SJCRH30 (cell line): ENCODE measurements at regions not wholly inside any gene's neighbourhood (a gene's known extent, or its start where the extent isn't known, plus 50 kb on each side); places are given as distances from the start of the nearest gene placed in this dataset.
"Not testable (repeated sequence)": the region's sequence is repeated elsewhere in the genome, so short reads cannot be mapped to it uniquely, and the experiment has no call there.

Source experiments
- DNase-seq, 2 experiments: peaks; one replicate each; pipeline ENCODE4 v3.0.0-alpha.2; 2015 to 2020
- H3K27ac ChIP-seq: fragments of 250-450 bp; sonication (Bioruptor Pico); 2 replicates; pipeline ENCODE4 v1.5.1; 2020; ENCODE audit warnings: mild to moderate bottlenecking, moderate library complexity
- H3K27me3 ChIP-seq: fragments of 250-450 bp; sonication (Bioruptor Pico); 2 replicates; pipeline ENCODE4 v1.5.1; 2020; ENCODE audit warnings: mild to moderate bottlenecking, moderate library complexity
- H3K36me3 ChIP-seq: fragments of 250-450 bp; sonication (Bioruptor Pico); 2 replicates; pipeline ENCODE4 v1.5.1; 2020; ENCODE audit warnings: mild to moderate bottlenecking, moderate library complexity
- H3K4me1 ChIP-seq: fragments of 250-450 bp; sonication (Bioruptor Pico); 2 replicates; pipeline ENCODE4 v1.5.1; 2020; ENCODE audit warnings: mild to moderate bottlenecking, moderate library complexity
- H3K4me3 ChIP-seq: fragments of 250-450 bp; sonication (Bioruptor Pico); 2 replicates; pipeline ENCODE4 v1.5.1; 2020; ENCODE audit warnings: mild to moderate bottlenecking, moderate library complexity
- H3K9me3 ChIP-seq: fragments of 250-450 bp; sonication (Bioruptor Pico); replicated peaks from 2 replicates; pipeline ENCODE4 v1.5.1; 2020; ENCODE audit warnings: mild to moderate bottlenecking, moderate library complexity

DNA sequence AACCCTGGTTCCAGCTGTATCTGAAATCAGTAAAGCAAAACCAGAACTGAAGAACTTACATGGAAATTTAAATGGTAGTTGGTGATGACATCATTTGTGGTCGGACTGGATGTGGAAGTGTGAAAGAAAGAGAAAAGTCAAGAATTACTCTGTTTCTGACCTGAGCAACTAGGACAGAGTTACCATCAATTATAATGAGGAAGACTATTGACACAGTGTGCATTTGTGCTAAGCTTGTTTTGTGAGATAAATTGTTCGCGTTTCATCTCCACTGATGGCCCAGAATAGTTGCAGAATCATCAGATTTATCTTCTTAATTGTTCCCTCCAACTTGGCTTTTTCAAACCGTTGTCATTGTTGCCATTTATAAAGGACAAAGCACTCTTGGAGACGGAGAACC is 410.6 kb upstream of the DEPDC1 start:
- H3K4me1 ChIP-seq = no peaks in the 10 kb centered on the region
- no peaks in the 10 kb centered on the region for H3K27me3 ChIP-seq
- no peak for DNase-seq
- H3K4me3 ChIP-seq = no peak overlapping the region
- no peaks in the 10 kb centered on the region for H3K9me3 ChIP-seq
- no peak overlapping the region for H3K27ac ChIP-seq
- no peaks in the 10 kb centered on the region for H3K36me3 ChIP-seq

DNA sequence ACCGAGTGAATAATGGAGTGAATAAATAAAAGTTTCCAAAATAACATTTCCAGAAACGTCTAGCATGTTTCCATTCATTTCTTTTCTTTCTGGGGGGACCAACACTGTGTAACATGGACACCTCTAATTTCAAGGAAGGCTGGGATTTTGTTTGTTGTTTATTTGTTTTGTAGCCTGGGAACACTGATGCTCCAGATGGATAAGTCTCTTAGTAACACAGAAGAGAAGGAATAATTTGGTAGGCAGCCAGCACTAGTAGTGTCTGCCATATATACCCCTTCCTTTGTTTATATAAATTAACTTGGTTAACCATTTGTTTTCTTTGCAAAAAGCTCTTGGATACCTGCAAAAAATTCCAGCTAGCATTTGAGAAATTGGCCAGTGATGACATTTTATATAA is 411.4 kb upstream of the DEPDC1 start:
- no peaks in the 10 kb centered on the region for H3K9me3 ChIP-seq
- H3K4me3 ChIP-seq = no peak overlapping the region
- no peak overlapping the region for H3K27ac ChIP-seq
- DNase-seq = no peak
- no peaks in the 10 kb centered on the region for H3K27me3 ChIP-seq
- H3K36me3 ChIP-seq = no peaks in the 10 kb centered on the region
- H3K4me1 ChIP-seq = no peaks in the 10 kb centered on the region

GRCh38 chr1:68916221-68916902 is 419.5 kb upstream of the DEPDC1 start:
- no peak overlapping the region for H3K4me3 ChIP-seq
- H3K9me3 ChIP-seq = no peaks in the 10 kb centered on the region
- H3K27ac ChIP-seq = no peak overlapping the region
- H3K36me3 ChIP-seq = no peaks in the 10 kb centered on the region
- H3K27me3 ChIP-seq = no peaks in the 10 kb centered on the region
- H3K4me1 ChIP-seq = no peaks in the 10 kb centered on the region
- DNase-seq = no peak

DNA sequence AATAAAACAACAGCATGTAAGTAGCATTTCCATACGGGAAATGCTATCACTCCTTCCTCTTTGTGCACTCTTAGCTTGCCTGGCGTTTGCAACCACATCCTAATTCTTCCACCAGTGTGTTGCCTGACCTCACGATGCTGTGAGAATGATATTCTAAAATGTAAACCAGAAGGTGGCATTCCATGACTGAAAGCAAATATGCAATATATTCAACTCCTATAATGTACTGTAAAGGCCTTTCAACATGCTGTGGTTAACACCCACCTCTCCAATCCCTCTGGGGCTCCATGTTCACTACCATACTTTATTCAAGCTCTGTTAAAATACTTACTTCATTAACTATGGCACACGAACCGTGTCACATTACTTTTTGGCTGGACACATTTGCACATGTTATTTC is 420.6 kb upstream of the DEPDC1 start:
- Histone ChIP-seq H3K4me1 (no peaks in the 10 kb centered on the region), H3K27ac (no peak overlapping the region), H3K4me3 (no peak overlapping the region), H3K36me3 (no peaks in the 10 kb centered on the region), H3K9me3 (no peaks in the 10 kb centered on the region), H3K27me3 (no peaks in the 10 kb centered on the region)
- no peak for DNase-seq

GRCh38 chr1:68918563-68918962 is 421.7 kb upstream of the DEPDC1 start:
- no peaks in the 10 kb centered on the region for H3K4me1 ChIP-seq
- H3K9me3 ChIP-seq = no peaks in the 10 kb centered on the region

DNA sequence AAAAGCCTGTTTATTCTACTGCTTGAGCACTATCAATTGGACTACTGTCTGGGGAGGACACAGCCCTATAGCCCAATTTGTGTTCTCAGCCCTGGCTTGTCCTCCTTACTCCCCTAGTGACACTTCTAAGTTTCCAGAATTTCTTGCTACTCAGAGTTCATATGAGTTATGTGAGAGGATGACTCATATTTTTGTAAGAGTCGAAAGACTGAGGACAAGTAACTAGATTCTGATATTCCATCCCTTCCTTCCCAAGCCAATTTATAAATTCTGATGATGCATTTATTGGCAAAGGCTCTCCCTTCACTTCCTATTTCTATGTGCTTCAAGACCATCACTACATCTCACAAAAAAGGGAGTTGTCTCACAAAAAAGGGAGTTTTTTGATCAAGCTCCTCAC is 422.2 kb upstream of the DEPDC1 start:
- Histone ChIP-seq H3K4me1 (no peaks in the 10 kb centered on the region), H3K27me3 (no peaks in the 10 kb centered on the region), H3K9me3 (no peaks in the 10 kb centered on the region), H3K4me3 (no peak overlapping the region), H3K36me3 (no peaks in the 10 kb centered on the region), H3K27ac (no peak overlapping the region)
- no peak for DNase-seq

More at GRCh38 chr1:68918563-68918962, 421.7 kb upstream of the DEPDC1 start:
- no peaks in the 10 kb centered on the region for H3K36me3 ChIP-seq
- H3K27me3 ChIP-seq = no peaks in the 10 kb centered on the region
- no peak overlapping the region for H3K4me3 ChIP-seq
- no peak for DNase-seq
- no peak overlapping the region for H3K27ac ChIP-seq

DNA sequence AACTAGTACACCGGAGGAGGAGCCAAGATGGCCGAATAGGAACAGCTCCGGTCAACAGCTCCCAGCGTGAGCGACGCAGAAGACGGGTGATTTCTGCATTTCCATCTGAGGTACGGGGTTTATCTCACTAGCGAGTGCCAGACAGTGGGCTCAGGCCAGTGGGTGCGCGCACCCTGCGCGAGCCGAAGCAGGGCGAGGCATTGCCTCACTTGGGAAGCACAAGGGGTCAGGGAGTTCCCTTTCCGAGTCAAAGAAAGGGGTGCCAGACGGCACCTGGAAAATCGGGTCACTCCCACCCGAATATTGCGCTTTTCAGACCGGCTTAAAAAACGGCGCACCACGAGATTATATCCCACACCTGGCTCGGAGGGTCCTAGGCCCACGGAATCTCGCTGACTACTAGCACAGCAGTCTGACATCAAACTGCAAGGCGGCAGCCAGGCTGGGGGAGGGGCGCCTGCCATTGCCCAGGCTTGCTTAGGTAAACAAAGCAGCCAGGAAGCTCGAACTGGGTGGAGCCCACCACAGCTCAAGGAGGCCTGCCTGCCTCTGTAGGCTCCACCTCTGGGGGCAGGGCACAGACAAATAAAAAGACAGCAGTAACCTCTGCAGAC is 426.7 kb upstream of the DEPDC1 start:
- DNase-seq, H3K36me3 ChIP-seq, H3K27ac ChIP-seq, H3K4me1 ChIP-seq, H3K27me3 ChIP-seq, H3K4me3 ChIP-seq, H3K9me3 ChIP-seq: not testable (repeated sequence)

DNA sequence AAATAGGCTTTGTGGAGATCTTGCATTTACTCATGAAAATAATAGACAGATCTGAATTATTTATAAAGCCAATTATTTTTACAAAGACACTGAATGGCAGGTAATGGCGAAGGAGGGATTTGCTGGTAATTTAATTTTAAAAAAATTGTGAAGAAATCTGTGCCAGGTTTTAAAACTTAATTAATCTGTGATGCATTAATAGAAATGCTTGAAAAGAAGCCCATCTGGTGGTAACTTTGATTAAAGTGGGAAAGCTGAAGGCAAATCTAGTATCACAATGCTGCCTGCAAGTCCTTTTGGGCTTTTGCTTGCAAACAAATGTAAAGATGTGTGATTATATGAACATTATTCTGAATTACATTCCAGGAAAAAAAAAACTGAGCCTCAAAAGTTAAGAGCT is 433.2 kb upstream of the DEPDC1 start:
- no peaks in the 10 kb centered on the region for H3K36me3 ChIP-seq
- H3K27me3 ChIP-seq = no peaks in the 10 kb centered on the region
- no peaks in the 10 kb centered on the region for H3K9me3 ChIP-seq
- H3K27ac ChIP-seq = no peak overlapping the region
- no peaks in the 10 kb centered on the region for H3K4me1 ChIP-seq
- no peak for DNase-seq
- H3K4me3 ChIP-seq = no peak overlapping the region

- no peaks in the 10 kb centered on the region for H3K27me3 ChIP-seq
- no peak for DNase-seq
- H3K36me3 ChIP-seq = no peaks in the 10 kb centered on the region
- H3K4me1 ChIP-seq = no peaks in the 10 kb centered on the region
- no peaks in the 10 kb centered on the region for H3K9me3 ChIP-seq
- H3K4me3 ChIP-seq = no peak overlapping the region
- H3K27ac ChIP-seq = no peak overlapping the region
Measured at GRCh38 chr1:68936530-68936929, 439.6 kb upstream of the DEPDC1 start.

DNA sequence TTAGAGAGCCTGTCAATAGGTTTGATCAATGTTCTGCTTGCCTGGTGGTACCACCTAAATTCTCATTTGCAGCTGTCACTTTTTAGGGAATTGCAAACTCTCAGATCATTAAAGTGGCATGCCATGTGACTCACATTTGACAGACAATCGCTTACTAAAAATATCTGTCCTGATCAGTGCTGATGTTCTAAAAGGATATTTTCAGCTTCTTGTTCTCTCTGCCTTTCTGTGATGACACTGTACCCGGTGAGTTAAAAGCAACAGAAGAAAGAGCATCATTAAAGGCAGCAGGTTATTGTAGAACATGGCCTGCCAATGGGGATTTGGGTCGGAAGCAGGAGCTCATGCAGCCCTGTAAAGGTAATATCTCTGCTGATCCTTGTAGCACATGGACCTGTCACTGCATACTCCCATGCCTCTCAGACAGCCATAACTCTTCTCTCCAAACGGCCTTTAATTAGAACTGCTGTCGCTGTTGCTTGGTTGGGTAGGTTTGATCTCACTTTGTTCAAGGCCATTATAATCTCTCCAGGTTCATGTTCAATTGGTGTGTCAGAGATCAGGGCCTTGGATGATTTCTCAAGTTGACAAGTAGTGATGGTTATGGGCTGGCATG is 441.3 kb upstream of the DEPDC1 start:
- no peaks in the 10 kb centered on the region for H3K36me3 ChIP-seq
- DNase-seq = no peak
- H3K4me3 ChIP-seq = no peak overlapping the region
- no peaks in the 10 kb centered on the region for H3K27me3 ChIP-seq
- H3K9me3 ChIP-seq = no peaks in the 10 kb centered on the region
- H3K4me1 ChIP-seq = no peaks in the 10 kb centered on the region
- no peak overlapping the region for H3K27ac ChIP-seq

DNA sequence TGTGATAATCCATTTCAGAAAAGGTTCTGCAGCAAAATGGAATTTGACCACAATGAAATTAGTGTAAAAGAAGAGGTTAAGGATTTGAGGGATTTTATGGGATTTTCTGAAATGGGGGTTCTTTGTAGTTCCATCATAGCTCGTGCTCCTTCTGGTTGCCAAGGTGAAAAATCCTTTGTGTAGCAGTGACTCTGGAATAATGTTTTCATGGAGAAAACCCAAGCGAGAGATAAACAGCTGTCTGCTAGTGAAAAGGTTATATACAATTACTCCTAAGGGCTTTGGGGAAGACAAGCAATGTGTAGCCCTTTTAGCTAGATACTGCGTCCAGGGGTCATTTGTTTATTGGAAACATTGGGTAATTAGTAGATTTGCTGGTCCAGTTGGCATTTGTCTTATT is 453.2 kb upstream of the DEPDC1 start:
- no peak for DNase-seq
- no peaks in the 10 kb centered on the region for H3K4me1 ChIP-seq
- H3K27me3 ChIP-seq = no peaks in the 10 kb centered on the region
- H3K4me3 ChIP-seq = no peak overlapping the region
- H3K36me3 ChIP-seq = no peaks in the 10 kb centered on the region
- H3K27ac ChIP-seq = no peak overlapping the region
- no peaks in the 10 kb centered on the region for H3K9me3 ChIP-seq

- no peak for DNase-seq
- Histone ChIP-seq H3K27me3 (no peaks in the 10 kb centered on the region), H3K4me1 (no peaks in the 10 kb centered on the region), H3K36me3 (no peaks in the 10 kb centered on the region), H3K27ac (no peak overlapping the region), H3K9me3 (no peaks in the 10 kb centered on the region), H3K4me3 (no peak overlapping the region)
Measured at GRCh38 chr1:68953311-68953710, 456.4 kb upstream of the DEPDC1 start.

DNA sequence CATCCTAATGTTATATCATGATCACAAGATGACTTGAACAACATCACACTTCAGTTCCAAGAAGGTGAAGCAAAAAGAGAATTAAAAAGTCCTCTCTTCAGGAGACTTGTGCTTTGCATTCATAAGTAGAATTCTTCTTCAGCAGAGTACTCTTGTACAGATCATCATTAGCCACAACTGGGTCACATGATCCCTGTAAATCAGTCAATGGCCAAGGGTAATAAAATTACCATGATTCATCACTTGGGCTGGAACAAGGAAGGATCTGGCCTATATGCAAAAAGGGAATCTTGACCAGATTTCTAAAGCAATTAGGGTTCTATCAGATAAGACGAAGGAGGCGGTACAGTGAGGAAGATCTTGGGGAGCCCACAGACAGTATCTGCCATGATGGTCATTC is 458.0 kb upstream of the DEPDC1 start:
- H3K4me3 ChIP-seq = no peak overlapping the region
- H3K27me3 ChIP-seq = no peaks in the 10 kb centered on the region
- no peaks in the 10 kb centered on the region for H3K36me3 ChIP-seq
- no peaks in the 10 kb centered on the region for H3K4me1 ChIP-seq
- no peaks in the 10 kb centered on the region for H3K9me3 ChIP-seq
- no peak overlapping the region for H3K27ac ChIP-seq
- DNase-seq = no peak

- Histone ChIP-seq H3K36me3 (no peaks in the 10 kb centered on the region), H3K27ac (no peak overlapping the region), H3K9me3 (no peaks in the 10 kb centered on the region), H3K4me1 (no peaks in the 10 kb centered on the region), H3K27me3 (no peaks in the 10 kb centered on the region), H3K4me3 (no peak overlapping the region)
- DNase-seq = no peak
Measured at GRCh38 chr1:68955424-68955823, 458.5 kb upstream of the DEPDC1 start.

DNA sequence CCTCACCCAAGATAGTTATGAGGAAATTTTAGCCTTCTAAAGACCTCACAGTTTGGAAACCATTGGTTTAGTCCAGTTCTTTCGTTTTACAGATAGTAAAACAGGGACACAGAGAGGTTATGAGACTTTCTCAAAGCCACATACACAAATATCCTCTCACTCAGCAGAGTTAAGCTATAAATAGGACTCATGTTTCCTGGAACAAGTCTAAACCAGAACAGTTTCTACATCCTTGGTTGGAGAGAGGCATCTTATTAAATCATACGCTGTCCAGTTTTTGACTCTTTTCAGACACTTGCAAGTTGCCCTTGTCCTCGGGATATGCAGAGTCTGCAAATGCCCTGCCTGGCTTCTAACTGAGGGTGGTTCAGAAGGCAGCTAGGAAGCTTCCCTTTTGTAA is 462.1 kb upstream of the DEPDC1 start:
- H3K27me3 ChIP-seq = no peaks in the 10 kb centered on the region
- H3K4me3 ChIP-seq = no peak overlapping the region
- H3K4me1 ChIP-seq = no peaks in the 10 kb centered on the region
- no peaks in the 10 kb centered on the region for H3K9me3 ChIP-seq
- no peak for DNase-seq
- H3K36me3 ChIP-seq = no peaks in the 10 kb centered on the region
- no peak overlapping the region for H3K27ac ChIP-seq
